ENCODE measurements at regions not wholly inside any gene's neighbourhood (a gene's known extent, or its start where the extent isn't known, plus 50 kb on each side); places are given as distances from the start of the nearest gene placed in this dataset.

- TF ChIP-seq HDGF (IDR thresholded peaks at IDR 0.05; ENCODE audit: borderline replicate concordance) (no peak), SP1 (IDR thresholded peaks at IDR 0.05) (no peak), SUZ12 (IDR thresholded peaks at IDR 0.05) (no peak), ARNT (IDR thresholded peaks at IDR 0.05) (no peak), FOXK2 (IDR thresholded peaks at IDR 0.05) (no peak), ZNF384 (IDR thresholded peaks at IDR 0.05) (no peak), FOXM1 (IDR thresholded peaks at IDR 0.05; ENCODE audit: borderline replicate concordance) (no peak), FOXA1 (IDR thresholded peaks at IDR 0.05) (no peak)
- TF ChIP-seq, protein P1, sequence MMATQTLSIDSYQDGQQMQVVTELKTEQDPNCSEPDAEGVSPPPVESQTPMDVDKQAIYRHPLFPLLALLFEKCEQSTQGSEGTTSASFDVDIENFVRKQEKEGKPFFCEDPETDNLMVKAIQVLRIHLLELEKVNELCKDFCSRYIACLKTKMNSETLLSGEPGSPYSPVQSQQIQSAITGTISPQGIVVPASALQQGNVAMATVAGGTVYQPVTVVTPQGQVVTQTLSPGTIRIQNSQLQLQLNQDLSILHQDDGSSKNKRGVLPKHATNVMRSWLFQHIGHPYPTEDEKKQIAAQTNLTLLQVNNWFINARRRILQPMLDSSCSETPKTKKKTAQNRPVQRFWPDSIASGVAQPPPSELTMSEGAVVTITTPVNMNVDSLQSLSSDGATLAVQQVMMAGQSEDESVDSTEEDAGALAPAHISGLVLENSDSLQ (IDR thresholded peaks at IDR 0.05), result no peak
These were observed 239.2 kb upstream of the PLET1 start for GRCh38 chr11:112499881-112500204.
